DMS53 (cell line): ENCODE measurements at regions not wholly inside any gene's neighbourhood (a gene's known extent, or its start where the extent isn't known, plus 50 kb on each side); places are given as distances from the start of the nearest gene placed in this dataset.

ENCODE experiments used
- DNase-seq: peaks from one replicate; lab custom pipeline; 2025; lab: John Stamatoyannopoulos, UW

DNA sequence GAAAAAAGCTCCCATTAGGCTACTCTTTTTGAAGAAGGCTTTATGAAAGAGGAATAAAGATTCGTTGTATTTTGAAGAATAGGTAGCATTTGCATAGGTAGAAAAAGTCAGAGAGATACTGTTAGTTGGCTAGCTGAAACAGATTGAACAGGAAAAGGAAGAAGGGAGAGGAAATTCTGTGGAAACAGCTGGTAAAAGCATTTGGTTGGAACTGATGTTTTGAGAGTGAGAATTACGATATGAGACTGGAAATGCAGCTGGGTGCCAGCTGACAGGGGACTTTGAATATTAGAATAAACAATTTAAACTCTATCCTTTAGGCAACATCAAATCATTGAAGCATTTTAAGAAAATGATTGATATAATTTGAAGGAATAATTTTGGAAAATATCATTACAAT is 96.7 kb upstream of the CNTNAP5 start:
- no peak for DNase-seq

DNA sequence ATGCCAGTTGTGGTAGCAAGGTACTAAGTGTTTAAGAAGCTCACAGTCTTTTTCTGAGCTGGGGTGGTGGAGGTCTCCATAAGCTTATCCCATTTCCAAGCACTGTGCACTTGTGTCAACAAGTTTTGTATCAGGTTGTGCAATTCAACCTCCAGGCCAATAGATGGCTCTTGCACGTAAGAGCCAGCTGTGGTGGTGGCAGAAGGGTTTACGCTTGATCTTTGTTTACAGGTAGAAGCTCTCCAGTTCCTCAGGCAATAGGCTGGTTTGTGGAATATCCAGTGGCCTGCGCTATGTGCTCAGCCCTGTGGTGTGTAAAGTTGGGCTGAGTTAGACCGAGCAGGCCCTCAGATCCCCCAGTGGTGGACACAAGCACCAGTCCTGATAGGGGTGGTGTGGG is 89.7 kb upstream of the CNTNAP5 start:
- DNase-seq, result peak; percentile 13

DNA sequence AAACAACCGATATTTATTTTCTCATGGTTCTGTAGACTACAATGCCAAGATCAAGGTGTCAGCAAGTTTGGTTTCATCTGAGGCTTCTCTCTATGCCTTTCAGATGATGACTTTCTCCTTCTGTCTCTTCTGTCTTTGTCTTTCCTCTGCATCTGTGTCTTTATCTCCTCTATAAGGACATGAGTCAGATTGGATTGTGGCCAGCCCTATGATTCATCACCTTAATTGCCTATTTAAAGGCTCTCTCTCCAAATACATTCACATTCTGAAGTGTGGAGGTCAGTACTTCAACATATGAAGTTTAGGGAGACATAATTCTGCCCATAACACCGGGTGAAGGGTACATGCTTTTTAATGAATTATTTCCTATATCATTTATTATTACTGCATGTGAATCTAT is 71.2 kb upstream of the CNTNAP5 start:
- DNase-seq, result peak; percentile 78

DNA sequence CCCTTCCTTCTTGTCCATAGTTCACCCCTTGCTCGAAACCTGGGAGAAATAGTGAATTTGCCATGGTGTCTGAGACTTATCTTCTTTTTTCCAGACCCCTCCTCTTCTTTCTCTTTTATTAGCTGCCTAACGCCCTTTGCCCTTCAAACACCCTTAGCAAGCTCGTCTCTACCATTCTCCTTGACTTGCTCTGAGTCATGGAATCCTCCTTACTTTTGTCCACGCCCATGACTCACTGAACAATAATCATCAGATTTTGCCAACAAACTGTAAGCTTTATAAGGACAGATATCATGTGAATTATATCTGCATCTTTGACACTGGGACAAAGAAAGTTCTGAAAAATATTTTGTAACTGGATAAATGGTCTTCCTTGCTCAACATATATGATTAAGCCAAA is 67.1 kb upstream of the CNTNAP5 start:
- DNase-seq, result peak; percentile 15

DNA sequence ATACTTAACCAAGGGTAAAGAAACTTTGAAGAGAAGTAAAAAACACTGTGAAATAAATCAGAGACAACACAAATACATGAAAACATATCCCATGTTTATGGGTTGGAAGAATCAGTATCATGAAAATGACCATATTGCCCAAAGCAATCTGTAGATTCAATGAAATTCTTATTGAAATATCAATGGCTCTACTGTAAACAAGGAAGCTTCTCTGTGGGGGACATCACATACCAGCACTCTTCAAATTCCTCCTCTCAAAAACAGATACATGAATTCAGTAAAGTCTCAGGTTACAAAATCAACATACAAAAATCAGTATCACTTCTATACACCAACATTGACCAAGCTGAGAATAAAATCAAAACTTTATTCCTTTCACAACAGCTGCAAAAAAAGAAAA is 63.5 kb upstream of the CNTNAP5 start:
- DNase-seq, result peak; percentile 9

DNA sequence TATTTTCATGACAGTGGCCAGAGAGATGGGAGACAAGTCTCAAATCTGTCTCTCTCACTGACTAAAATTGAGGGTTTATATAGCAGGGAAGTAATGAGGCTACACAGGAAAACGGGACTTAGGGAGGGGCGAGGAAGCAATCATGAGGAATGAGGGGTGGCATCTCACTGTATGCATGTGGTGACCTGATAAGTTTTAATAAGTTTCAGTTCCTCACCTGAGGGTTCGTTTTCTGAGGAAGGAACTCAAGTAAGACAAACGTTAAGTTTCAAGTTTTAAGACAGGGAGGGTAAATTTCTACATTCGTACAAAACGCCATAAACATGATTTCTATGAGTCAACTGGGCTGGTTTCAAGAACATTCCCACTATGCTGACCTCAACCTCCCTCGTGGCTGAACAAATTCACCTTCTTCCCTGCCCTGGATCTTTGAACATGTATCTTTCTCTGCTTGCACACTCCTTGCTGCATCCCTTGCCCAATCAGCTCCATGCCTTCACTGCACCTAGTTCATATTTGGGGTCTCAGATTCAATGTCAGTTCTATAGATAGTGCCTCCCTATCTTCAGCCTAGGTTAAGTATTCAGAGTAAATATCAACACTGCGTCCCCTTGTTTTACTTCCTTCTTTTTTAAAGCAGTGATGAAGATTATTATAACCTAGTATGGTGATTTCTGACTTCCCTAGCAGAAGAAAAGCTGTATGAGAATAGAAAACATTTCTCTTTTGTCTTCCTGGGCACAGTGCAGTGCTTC is 53.3 kb upstream of the CNTNAP5 start:
- DNase-seq, result no peak
